DMS153 treated with DMSO at 0.1 percent for 48 hours (cell line): ENCODE measurements at regions not wholly inside any gene's neighbourhood (a gene's known extent, or its start where the extent isn't known, plus 50 kb on each side); places are given as distances from the start of the nearest gene placed in this dataset.

Experiments
- DNase-seq: peaks from one replicate; lab custom pipeline; 2025; ENCODE audit not compliant: unreplicated experiment; lab: John Stamatoyannopoulos, UW

- DNase-seq: no peak
Measured at GRCh38 chr18:56089612-56090258, 501.7 kb upstream of the TCF4 start.

DNA sequence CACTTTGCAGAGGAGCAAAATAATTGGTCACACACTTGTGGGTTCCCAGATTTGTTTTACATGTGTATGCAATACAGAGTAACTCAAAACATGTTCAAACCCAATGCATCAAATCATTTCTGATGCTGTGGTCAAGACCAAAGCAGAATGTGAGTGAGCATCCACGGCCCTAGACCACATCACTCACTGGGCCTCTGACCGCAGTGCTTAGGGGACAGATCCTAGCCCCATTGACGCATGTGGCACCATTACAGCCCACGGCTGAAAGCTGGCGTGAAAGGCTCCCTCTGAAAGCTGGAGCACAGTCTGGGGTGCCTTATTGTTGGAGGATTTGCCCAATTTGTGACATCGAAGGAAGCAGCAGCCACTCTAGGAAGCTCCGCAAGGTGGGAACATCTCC lies 498.8 kb upstream of the TCF4 start:
- no peak for DNase-seq

DNA sequence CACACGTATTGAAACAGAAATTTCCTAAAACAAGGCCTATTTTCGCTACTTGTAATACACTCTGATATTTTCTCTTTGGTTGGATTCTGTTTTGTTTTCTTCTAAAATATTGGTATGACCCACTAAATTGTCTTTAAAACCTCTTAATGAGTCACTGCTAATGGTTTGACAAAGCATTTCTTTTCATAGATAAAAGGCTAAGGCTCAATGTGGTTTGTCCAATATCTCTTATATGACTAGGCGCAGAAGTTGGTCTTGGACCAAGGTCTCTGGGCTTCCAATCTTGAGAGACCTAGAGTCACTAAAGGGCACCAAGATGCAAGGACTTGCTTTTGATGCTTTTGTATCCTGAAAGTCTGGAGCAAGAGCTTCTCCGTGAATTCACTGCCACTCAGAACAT lies 498.2 kb upstream of the TCF4 start:
- no peak for DNase-seq

GRCh38 chr18:56085551-56085950 lies 497.6 kb upstream of the TCF4 start:
- no peak for DNase-seq

GRCh38 chr18:56083523-56084287 lies 495.7 kb upstream of the TCF4 start:
- DNase-seq: no peak

DNA sequence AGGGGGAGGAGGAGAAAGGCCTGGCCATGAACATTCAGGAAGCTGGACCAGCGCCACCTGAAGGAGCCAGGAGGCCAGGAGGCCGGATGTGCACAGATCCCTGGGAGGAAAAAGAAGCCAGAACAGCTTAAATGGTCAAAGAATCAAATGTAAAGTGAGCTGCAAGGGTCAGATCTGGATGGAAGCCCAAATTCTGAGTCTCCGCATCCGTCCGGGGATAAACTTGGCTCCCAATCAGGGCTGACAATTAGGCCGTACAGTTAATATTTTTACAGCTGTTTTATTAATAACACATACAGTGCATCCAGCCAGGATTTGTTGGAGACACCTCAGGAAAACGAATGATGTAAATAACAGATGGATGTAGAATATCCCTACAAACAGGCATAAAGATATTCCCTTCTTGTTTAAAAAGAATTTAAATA lies 495.1 kb upstream of the TCF4 start:
- DNase-seq: no peak

- no peak for DNase-seq
Measured at GRCh38 chr18:56076723-56077122, 488.7 kb upstream of the TCF4 start.

DNA sequence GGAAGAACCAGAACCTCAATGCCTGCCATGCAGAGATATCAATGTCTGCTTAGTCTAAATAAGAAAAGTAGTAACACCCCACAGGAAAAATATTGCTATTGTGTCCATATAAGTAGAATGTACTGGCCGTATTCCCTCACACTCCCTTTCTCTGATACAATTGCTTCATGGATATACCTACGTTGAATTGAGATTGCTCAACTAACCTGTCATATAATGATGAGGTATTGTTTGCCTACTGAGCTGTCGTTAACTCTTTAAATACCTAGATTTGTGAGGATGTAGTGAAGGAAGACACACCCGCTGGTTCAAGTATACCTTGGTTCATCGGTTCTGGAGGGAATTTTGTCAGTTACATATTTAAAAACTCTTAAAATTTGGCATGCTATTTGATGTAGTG lies 480.7 kb upstream of the TCF4 start:
- no peak for DNase-seq

DNA sequence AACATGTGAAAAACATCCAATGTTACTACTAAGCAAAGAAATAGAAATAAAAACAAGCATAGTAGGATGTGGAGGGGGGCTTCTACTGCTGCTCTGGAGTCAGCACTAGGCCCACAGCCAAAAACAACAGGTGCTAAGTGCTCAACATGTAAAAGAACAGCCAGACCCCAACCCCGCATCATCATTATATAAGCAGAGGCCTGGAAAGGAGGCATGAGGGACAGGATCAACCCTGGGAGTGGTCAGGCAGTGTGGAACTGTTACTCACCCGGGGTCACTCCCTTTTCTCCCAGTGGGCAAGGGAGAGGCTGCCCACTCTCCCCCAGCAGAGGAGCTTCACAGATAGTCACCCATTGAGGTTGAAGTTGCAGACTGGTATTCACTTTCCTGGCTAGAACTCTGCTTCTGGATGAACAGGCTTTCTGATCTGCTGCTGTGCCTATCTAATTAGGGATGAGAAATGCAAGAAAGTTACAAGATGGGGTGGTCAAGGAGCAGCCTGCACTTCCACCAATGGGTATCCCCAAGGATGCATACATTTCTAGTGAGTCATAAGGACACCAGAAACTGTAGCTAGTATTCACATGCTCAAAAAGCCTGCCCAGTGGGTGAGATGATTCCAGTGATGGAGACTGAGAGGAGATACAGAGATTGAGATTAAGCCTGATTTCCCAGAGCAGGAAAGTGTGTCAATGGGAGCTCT lies 480.1 kb upstream of the TCF4 start:
- no peak for DNase-seq

DNA sequence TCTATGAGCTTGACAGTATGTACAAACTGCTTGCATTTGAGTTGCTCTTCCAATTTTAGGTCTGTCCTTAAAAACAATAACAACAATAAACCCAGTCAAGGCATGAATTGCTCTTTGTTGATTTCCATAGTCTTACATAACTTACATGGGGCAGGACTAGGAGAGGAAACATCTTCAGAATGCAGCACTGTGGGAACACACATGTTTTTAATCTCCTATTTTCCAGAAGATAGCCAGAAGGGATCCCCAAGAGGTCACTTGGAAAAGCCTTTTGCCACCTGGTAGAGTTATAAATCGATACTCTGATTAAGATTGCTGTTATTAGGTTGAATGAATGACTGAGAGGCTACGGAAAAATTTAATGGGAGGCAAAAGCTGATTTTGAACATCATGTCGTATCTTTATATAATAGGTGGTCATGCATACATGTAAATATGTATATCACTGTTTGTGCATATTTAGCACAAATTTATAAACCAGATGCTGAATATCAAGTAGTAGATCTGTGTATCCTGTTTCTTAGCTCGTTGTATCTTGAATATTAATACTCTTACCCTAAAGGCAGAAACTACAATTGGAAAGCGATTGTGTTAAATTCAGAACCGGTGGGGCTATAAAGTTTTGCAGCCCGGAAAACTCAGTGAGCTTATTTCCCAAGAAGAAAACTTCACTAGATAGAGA lies 479.4 kb upstream of the TCF4 start:
- DNase-seq: no peak

DNA sequence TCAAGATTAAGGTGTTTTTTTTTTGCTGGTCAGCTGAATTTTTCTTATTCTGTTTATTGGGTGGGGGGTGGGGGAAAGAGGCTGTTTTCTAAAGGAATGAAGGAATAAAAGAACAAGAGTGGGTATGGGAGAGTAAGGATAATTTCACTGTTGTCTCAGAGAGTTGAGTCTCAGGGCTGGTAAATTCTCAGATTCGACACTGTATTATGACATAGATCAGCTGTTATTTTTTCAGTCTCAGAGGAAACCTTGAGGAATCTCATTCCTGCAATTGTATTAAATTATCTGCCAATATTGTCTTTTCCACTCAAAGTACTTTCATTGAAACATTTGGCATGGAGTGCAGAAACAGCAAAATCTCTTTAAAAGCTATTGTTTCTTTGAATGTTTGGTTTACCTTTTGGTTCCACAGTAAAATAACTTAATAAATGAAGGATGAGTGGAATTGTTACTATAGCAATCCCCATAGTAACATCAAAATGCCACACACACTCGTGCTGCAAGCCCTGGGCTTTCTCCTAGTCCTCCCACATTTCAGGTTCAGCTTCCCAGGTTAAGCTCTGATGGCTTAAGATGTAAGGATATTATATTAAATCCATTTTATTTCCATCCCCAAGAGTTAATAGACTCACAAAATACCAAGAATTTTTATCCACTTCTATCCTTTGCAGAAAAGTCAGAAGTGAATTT lies 478.7 kb upstream of the TCF4 start:
- DNase-seq: no peak

GRCh38 chr18:56065086-56065485 lies 477.1 kb upstream of the TCF4 start:
- no peak for DNase-seq

GRCh38 chr18:56062931-56063330 lies 474.9 kb upstream of the TCF4 start:
- no peak for DNase-seq

DNA sequence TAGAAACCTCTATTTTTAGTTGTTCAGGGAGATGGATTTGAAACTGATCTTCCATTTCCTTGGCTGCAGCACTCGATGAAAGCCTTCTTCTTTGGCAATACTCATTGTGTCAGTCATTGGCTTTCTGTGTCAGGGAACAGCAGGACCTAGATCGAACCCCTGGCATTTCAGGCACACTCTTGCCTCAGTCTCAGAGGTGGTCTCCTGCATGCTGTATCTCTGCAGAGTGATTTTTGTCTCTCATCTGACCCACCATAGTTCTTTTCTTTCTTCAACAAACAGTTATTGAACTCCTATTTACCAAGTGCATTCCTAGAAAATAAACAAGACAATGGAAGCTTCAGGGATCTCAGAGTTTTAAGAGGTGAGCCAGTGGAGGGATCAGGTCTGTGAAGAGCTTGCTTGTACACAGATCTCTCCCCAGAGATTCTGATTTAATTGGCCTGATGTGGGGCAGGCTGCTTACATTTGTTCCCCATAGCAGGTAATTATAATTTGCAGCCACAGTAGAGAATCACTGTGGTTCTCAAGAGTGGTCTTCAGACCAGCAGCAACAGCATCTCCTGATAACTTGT lies 473.1 kb upstream of the TCF4 start:
- no peak for DNase-seq

DNA sequence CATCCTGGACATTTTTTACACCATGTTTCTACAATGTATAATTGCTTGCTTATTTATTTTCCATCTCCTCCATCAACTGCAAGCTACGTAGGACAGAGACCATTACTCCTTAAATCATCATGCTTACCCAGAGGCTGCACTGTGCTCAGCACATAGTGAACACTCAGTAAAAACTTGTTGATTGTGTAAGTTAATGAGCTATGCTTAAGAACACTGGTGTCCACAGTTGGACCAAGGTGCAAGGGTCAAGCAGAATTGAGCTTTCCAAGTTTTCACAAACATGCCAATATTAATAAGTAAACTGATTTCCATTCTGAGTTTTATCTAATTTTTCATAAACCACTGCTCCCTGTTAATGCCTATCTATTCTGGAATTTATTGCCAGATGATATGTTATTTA lies 464.2 kb upstream of the TCF4 start:
- DNase-seq: no peak

DNA sequence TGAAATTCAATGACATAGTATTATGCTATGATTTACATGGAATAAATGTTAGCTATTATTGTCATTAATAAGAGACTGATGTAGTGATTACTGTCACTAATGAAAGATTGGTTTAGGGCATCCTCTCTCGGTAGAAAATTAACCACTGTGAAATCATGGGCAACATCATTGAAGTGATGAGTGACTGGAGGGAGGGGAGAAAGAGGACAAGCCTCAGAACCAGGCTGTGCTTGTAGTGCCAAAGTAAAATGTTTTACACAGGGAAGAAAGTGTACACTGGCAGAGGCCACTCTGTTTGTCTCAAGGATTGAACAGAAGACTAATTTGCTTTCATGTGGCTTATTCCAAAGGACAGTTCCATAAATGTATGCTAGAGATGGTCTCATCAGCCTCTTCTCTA lies 456.2 kb upstream of the TCF4 start:
- no peak for DNase-seq

DNA sequence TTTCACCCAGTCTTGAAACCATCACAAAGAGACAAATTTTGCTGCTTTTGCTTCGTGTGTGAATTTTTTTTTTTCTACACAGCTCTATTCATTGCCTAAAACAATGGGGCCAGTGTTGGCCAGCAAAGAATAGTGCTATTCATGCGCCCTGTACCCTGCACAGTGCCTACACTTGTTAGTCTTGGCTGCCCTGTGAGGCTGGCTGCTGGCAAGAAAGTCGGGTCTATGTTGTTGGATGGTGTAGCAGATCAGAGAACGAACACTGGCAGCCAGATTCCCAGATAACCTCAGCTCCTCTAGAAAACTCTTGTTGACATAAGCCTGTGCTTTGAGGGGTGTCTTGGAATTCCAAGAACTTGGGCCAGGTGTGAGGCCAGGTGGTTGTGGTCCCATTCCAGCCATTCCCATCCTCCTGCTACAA lies 455.7 kb upstream of the TCF4 start:
- DNase-seq: no peak

- no peak for DNase-seq
Measured at GRCh38 chr18:56042915-56043536, 455.0 kb upstream of the TCF4 start.

DNA sequence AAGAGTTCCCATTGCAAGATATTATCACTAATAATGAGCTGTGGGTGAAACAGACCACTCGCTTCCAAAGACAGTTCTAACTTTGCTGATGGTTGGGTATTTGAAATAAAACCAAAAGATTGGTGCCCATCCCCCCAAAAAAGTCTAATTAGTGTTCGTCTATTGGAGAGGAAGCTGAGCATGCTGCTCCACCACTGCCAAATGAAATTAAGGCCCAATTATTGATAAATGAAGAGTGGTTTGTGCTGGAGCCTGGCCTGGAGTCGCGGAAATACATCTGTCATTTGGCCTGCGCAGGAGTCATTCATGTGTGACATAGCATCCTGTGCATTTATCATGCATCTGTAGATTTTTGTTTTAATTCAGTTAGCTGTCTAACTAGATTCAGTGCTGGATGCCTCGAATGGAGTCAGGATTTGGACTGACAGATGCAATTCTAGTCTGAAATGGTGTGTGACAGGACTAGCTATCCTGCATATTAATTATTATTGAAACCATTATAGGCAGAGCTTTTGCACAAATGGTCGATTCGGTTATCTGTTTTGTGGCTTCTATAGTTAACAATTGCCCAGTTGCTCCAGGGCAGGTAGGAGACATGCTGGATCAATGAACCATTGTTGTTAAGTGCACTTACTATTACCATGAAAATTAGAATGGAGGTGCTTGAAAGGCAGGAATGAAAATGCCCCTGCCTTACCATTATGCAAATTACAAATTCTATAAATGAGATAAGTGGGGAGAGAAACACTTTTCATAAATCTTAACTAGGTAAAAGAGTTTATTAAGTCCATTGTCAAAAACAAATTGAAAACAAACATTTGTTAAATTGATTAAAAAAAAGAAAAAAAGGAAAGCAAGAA lies 450.4 kb upstream of the TCF4 start:
- DNase-seq: no peak
